GM23338 (cell line): ENCODE measurements at regions not wholly inside any gene's neighbourhood (a gene's known extent, or its start where the extent isn't known, plus 50 kb on each side); places are given as distances from the start of the nearest gene placed in this dataset.
A peak's percentile ranks its signal among the peaks of the same experiment; 100 is the strongest.

Experiments used
- ATAC-seq: fragments of 200-7000 bp; cut with Tn5 transposase; 3 replicates; pipeline ENCODE4 v1.9.1; 2020
- DNase-seq: peaks from one replicate; pipeline ENCODE4 v3.0.0-alpha.2; 2015; ENCODE audit warnings: low spot score
- H2AFZ ChIP-seq: fragments of 200-600 bp; sonication (generic); 2 replicates; pipeline ENCODE4 v1.8.0; 2016; ENCODE audit warnings: antibody characterized with exemption, mild to moderate bottlenecking, moderate library complexity
- H3F3A ChIP-seq: fragments of 200-600 bp; sonication (generic); replicated peaks from 2 replicates; pipeline ENCODE4 v1.8.0; 2017; ENCODE audit warnings: antibody characterized with exemption, mixed run types, low read depth
- H3K27ac ChIP-seq: fragments of 200-600 bp; sonication (generic); 2 replicates; pipeline ENCODE4 v1.6.1; 2016; ENCODE audit warnings: low read depth
- H3K27me3 ChIP-seq: fragments of 200-600 bp; sonication (generic); 2 replicates; pipeline ENCODE4 v1.8.0; 2016; ENCODE audit warnings: mild to moderate bottlenecking, mixed run types, moderate library complexity; ENCODE audit not compliant: insufficient read depth
- H3K36me3 ChIP-seq: fragments of 200-600 bp; sonication (generic); 2 replicates; pipeline ENCODE4 v1.8.0; 2016; ENCODE audit warnings: mild to moderate bottlenecking; ENCODE audit not compliant: insufficient read depth
- H3K4me1 ChIP-seq: fragments of 200-600 bp; sonication (generic); 2 replicates; pipeline ENCODE4 v1.8.0; 2016; ENCODE audit warnings: mild to moderate bottlenecking, moderate library complexity; ENCODE audit not compliant: insufficient read depth
- H3K4me2 ChIP-seq: fragments of 200-600 bp; sonication (generic); 2 replicates; pipeline ENCODE4 v1.7.1; 2017; ENCODE audit warnings: mixed run types
- H3K4me3 ChIP-seq: fragments of 200-600 bp; sonication (generic); 2 replicates; pipeline ENCODE4 v1.6.1; 2016; ENCODE audit warnings: mixed run types
- H3K79me2 ChIP-seq: fragments of 200-600 bp; sonication (generic); replicated peaks from 2 replicates; pipeline ENCODE4 v1.8.0; 2017; ENCODE audit warnings: mild to moderate bottlenecking; ENCODE audit not compliant: insufficient read depth
- H3K9me2 ChIP-seq: fragments of 200-600 bp; sonication (generic); 2 replicates; pipeline ENCODE4 v1.8.0; 2017; ENCODE audit not compliant: insufficient read depth
- H4K20me1 ChIP-seq: fragments of 200-600 bp; sonication (generic); replicated peaks from 2 replicates; pipeline ENCODE4 v1.8.0; 2017; ENCODE audit warnings: mild to moderate bottlenecking; ENCODE audit not compliant: insufficient read depth
- H3K27ac Mint-ChIP-seq: 2 replicates; pipeline ENCODE4 v1.8.0; 2020; ENCODE audit warnings: inconsistent platforms, mild to moderate bottlenecking, moderate library complexity, mixed read lengths
- H3K27me3 Mint-ChIP-seq: 3 replicates; pipeline ENCODE4 v1.8.0; 2022; ENCODE audit warnings: low read depth, mild to moderate bottlenecking, moderate library complexity, mixed read lengths, inconsistent platforms; ENCODE audit not compliant: insufficient read depth, poor library complexity
- H3K36me3 Mint-ChIP-seq: 3 replicates; pipeline ENCODE4 v1.8.0; 2021; ENCODE audit warnings: low read depth, mild to moderate bottlenecking, inconsistent platforms, moderate library complexity, mixed read lengths
- H3K4me1 Mint-ChIP-seq: 3 replicates; pipeline ENCODE4 v1.8.0; 2020; ENCODE audit warnings: mild to moderate bottlenecking, inconsistent platforms, mixed read lengths
- H3K4me3 Mint-ChIP-seq: 3 replicates; pipeline ENCODE4 v1.8.0; 2021; ENCODE audit warnings: moderate library complexity, mild to moderate bottlenecking, inconsistent platforms, mixed read lengths
- H3K9me3 Mint-ChIP-seq: 3 replicates; pipeline ENCODE4 v1.8.0; 2020; ENCODE audit warnings: moderate library complexity, mild to moderate bottlenecking, inconsistent platforms, mixed read lengths
- CREB1 ChIP-seq: fragments of 250-450 bp; sonication (Bioruptor Pico); IDR thresholded peaks from 2 replicates; pipeline ENCODE4 v1.5.0; 2020; ENCODE audit warnings: low read depth, mild to moderate bottlenecking, moderate library complexity
- CTCF ChIP-seq, 2 experiments: fragments of 200-600 bp in 1 of 2; sonication (generic) in 1 of 2; conservative IDR thresholded peaks; 2 replicates each; pipeline versions ENCODE4 v1.5.1 to v1.6.1; 2016 to 2017; ENCODE audit warnings: antibody characterized with exemption in 2 of 2, low read depth in 2 of 2, mild to moderate bottlenecking in 2 of 2, moderate library complexity in 1 of 2
- ETS1 ChIP-seq: IDR thresholded peaks from 2 replicates; pipeline ENCODE4 v1.6.1; 2016; ENCODE audit warnings: antibody characterized with exemption
- EZH2 ChIP-seq: fragments of 200-600 bp; sonication (generic); IDR thresholded peaks from one replicate; pipeline ENCODE4 v1.8.0; 2017; ENCODE audit warnings: antibody characterized with exemption, mild to moderate bottlenecking, low read depth; ENCODE audit not compliant: unreplicated experiment
- EZH2phosphoT487 ChIP-seq: fragments of 200-600 bp; sonication (generic); IDR thresholded peaks from one replicate; pipeline ENCODE4 v1.8.1; 2018; ENCODE audit warnings: antibody characterized with exemption; ENCODE audit not compliant: unreplicated experiment
- JUNB ChIP-seq: IDR thresholded peaks from one replicate; pipeline ENCODE4 v1.6.1; 2016; ENCODE audit warnings: antibody characterized with exemption; ENCODE audit not compliant: unreplicated experiment
- NANOG ChIP-seq: IDR thresholded peaks from 2 replicates; pipeline ENCODE4 v1.6.1; 2016; ENCODE audit warnings: antibody characterized with exemption, borderline replicate concordance
- REST ChIP-seq: IDR thresholded peaks from one replicate; pipeline ENCODE4 v1.6.1; 2018; ENCODE audit warnings: antibody characterized with exemption; ENCODE audit not compliant: unreplicated experiment
- ZNF114 ChIP-seq: fragments of 250-450 bp; sonication (Bioruptor Pico); IDR thresholded peaks from 2 replicates; pipeline ENCODE4 v1.5.0; 2020; ENCODE audit warnings: mild to moderate bottlenecking, moderate library complexity
- ZNF331 ChIP-seq: fragments of 250-450 bp; sonication (Bioruptor Pico); IDR thresholded peaks from 2 replicates; pipeline ENCODE4 v1.5.0; 2020; ENCODE audit warnings: low read depth, mild to moderate bottlenecking, moderate library complexity
- ZNF462 ChIP-seq: fragments of 250-450 bp; sonication (Bioruptor Pico); IDR thresholded peaks from 2 replicates; pipeline ENCODE4 v1.5.0; 2020; ENCODE audit warnings: mild to moderate bottlenecking, moderate library complexity

- H3F3A ChIP-seq: no peaks in the 10 kb centered on the region
- no peaks in the 10 kb centered on the region for H3K27me3 Mint-ChIP-seq
- no peaks in the 10 kb centered on the region for H3K36me3 ChIP-seq
- no peak overlapping the region for H3K27ac ChIP-seq
- peaks cover 4% of the 10 kb centered on the region; the same call in 1 of the 3 replicates for H3K4me1 Mint-ChIP-seq
- no peaks in the 10 kb centered on the region for H3K9me2 ChIP-seq
- H3K4me1 ChIP-seq: no peaks in the 10 kb centered on the region
- no peak for ATAC-seq
- H2AFZ ChIP-seq: peak overlapping the region; percentile 15; the same call in 1 of the 2 replicates
- no peaks in the 10 kb centered on the region for H3K36me3 Mint-ChIP-seq
- H3K27ac Mint-ChIP-seq: no peak overlapping the region
- H3K79me2 ChIP-seq: no peaks in the 10 kb centered on the region
- no peak overlapping the region for H3K4me3 Mint-ChIP-seq
- H3K4me3 ChIP-seq: no peak overlapping the region
- no peaks in the 10 kb centered on the region for H3K9me3 Mint-ChIP-seq
- DNase-seq: no peak
- no peaks in the 10 kb centered on the region for H4K20me1 ChIP-seq
- no peaks in the 10 kb centered on the region for H3K27me3 ChIP-seq
- no peak overlapping the region for H3K4me2 ChIP-seq
- TF ChIP-seq NANOG (no peak), REST (no peak), ZNF114 (CRISPR knock-in tag) (no peak), JUNB (no peak), ZNF331 (no peak), CTCF (conservative IDR thresholded peaks at IDR 0.05; ENCODE audit: low read depth in 2 of 2) (no peak), EZH2phosphoT487 (no peak), ETS1 (no peak), ZNF462 (CRISPR knock-in tag) (no peak), CREB1 (CRISPR knock-in tag) (no peak), EZH2 (no peak)
These were observed 1075.8 kb upstream of the MANEA start for GRCh38 chr6:94501516-94501915.
